H7 (cell line): ENCODE measurements at regions not wholly inside any gene's neighbourhood (a gene's known extent, or its start where the extent isn't known, plus 50 kb on each side); places are given as distances from the start of the nearest gene placed in this dataset.

Experiments used
- DNase-seq: peaks from one replicate; pipeline ENCODE4 v3.0.0; 2012
- H3K27me3 ChIP-seq: 2 replicates; pipeline ENCODE4 v1.6.0; 2011; ENCODE audit warnings: mild to moderate bottlenecking, low read length; ENCODE audit not compliant: control insufficient read depth, insufficient read depth
- H3K36me3 ChIP-seq: replicated peaks from 2 replicates; pipeline ENCODE4 v1.5.1; 2011; ENCODE audit warnings: low read length; ENCODE audit not compliant: control insufficient read depth, insufficient read depth
- H3K4me3 ChIP-seq: 2 replicates; pipeline ENCODE4 v1.5.1; 2011; ENCODE audit warnings: low read depth, mild to moderate bottlenecking, control low read depth, low read length, moderate library complexity; ENCODE audit not compliant: insufficient read depth

- Histone ChIP-seq H3K27me3 (no peaks in the 10 kb centered on the region), H3K4me3 (no peak overlapping the region), H3K36me3 (no peaks in the 10 kb centered on the region)
- DNase-seq = no peak
These were observed 277.7 kb upstream of the ZNF717 start for GRCh38 chr3:76063019-76063418.

GRCh38 chr3:76063811-76064210 lies 278.5 kb upstream of the ZNF717 start:
- Histone ChIP-seq H3K4me3 (no peak overlapping the region), H3K27me3 (no peaks in the 10 kb centered on the region), H3K36me3 (no peaks in the 10 kb centered on the region)
- no peak for DNase-seq

- no peak overlapping the region for H3K4me3 ChIP-seq
- no peaks in the 10 kb centered on the region for H3K27me3 ChIP-seq
- no peak for DNase-seq
- no peaks in the 10 kb centered on the region for H3K36me3 ChIP-seq
These were observed 280.6 kb upstream of the ZNF717 start for GRCh38 chr3:76065964-76066363.

- Histone ChIP-seq H3K4me3 (no peak overlapping the region), H3K36me3 (no peaks in the 10 kb centered on the region), H3K27me3 (no peaks in the 10 kb centered on the region)
- DNase-seq = no peak
These were observed 292.8 kb upstream of the ZNF717 start for GRCh38 chr3:76078101-76078500.

- no peak overlapping the region for H3K4me3 ChIP-seq
- DNase-seq = no peak
These were observed 298.6 kb upstream of the ZNF717 start for GRCh38 chr3:76083992-76084391.

GRCh38 chr3:76096036-76096435 lies 310.7 kb upstream of the ZNF717 start:
- Histone ChIP-seq H3K4me3 (no peak overlapping the region), H3K36me3 (no peaks in the 10 kb centered on the region), H3K27me3 (no peaks in the 10 kb centered on the region)
- DNase-seq = no peak

More at GRCh38 chr3:76083992-76084391, 298.6 kb upstream of the ZNF717 start:
- H3K27me3 ChIP-seq = no peaks in the 10 kb centered on the region
- H3K36me3 ChIP-seq = no peaks in the 10 kb centered on the region

GRCh38 chr3:76096836-76097588 lies 311.7 kb upstream of the ZNF717 start:
- Histone ChIP-seq H3K27me3 (no peaks in the 10 kb centered on the region), H3K4me3 (no peak overlapping the region), H3K36me3 (no peaks in the 10 kb centered on the region)
- no peak for DNase-seq

- H3K36me3 ChIP-seq = no peaks in the 10 kb centered on the region
- H3K4me3 ChIP-seq = no peak overlapping the region
- no peaks in the 10 kb centered on the region for H3K27me3 ChIP-seq
- DNase-seq = no peak
These were observed 312.2 kb upstream of the ZNF717 start for GRCh38 chr3:76097589-76097969.

GRCh38 chr3:76099956-76100355 lies 314.6 kb upstream of the ZNF717 start:
- no peak overlapping the region for H3K4me3 ChIP-seq
- no peaks in the 10 kb centered on the region for H3K27me3 ChIP-seq
- no peaks in the 10 kb centered on the region for H3K36me3 ChIP-seq
- DNase-seq = no peak

GRCh38 chr3:76107935-76108570 lies 322.7 kb upstream of the ZNF717 start:
- Histone ChIP-seq H3K36me3 (no peaks in the 10 kb centered on the region), H3K4me3 (no peak overlapping the region), H3K27me3 (no peaks in the 10 kb centered on the region)
- peak; percentile 25 for DNase-seq

- no peaks in the 10 kb centered on the region for H3K36me3 ChIP-seq
- DNase-seq = no peak
- H3K27me3 ChIP-seq = no peaks in the 10 kb centered on the region
These were observed 326.5 kb upstream of the ZNF717 start for GRCh38 chr3:76111808-76112207.

GRCh38 chr3:76122007-76122406 lies 336.7 kb upstream of the ZNF717 start:
- no peak overlapping the region for H3K4me3 ChIP-seq
- no peaks in the 10 kb centered on the region for H3K27me3 ChIP-seq
- no peaks in the 10 kb centered on the region for H3K36me3 ChIP-seq
- no peak for DNase-seq

More at GRCh38 chr3:76111808-76112207, 326.5 kb upstream of the ZNF717 start:
- no peak overlapping the region for H3K4me3 ChIP-seq

GRCh38 chr3:76129441-76129840 lies 344.1 kb upstream of the ZNF717 start:
- no peak overlapping the region for H3K4me3 ChIP-seq
- no peak for DNase-seq
- no peaks in the 10 kb centered on the region for H3K36me3 ChIP-seq
- H3K27me3 ChIP-seq = no peaks in the 10 kb centered on the region

GRCh38 chr3:76131396-76132153 lies 346.2 kb upstream of the ZNF717 start:
- Histone ChIP-seq H3K4me3 (no peak overlapping the region), H3K36me3 (no peaks in the 10 kb centered on the region), H3K27me3 (no peaks in the 10 kb centered on the region)
- DNase-seq = no peak

GRCh38 chr3:76132154-76132470 lies 346.8 kb upstream of the ZNF717 start:
- no peak overlapping the region for H3K4me3 ChIP-seq
- no peaks in the 10 kb centered on the region for H3K36me3 ChIP-seq
- DNase-seq = no peak
- H3K27me3 ChIP-seq = no peaks in the 10 kb centered on the region
